Right ventricle myocardium superior (tissue), 1 donor: ENCODE measurements at regions not wholly inside any gene's neighbourhood (a gene's known extent, or its start where the extent isn't known, plus 50 kb on each side); places are given as distances from the start of the nearest gene placed in this dataset.
A peak's percentile ranks its signal among the peaks of the same experiment; 100 is the strongest.

Experiments
- ATAC-seq: fragments of 200-7000 bp; cut with Tn5 transposase; one replicate; pipeline ENCODE4 v1.9.1; 2020; ENCODE audit warnings: mild to moderate bottlenecking; ENCODE audit not compliant: poor library complexity
- DNase-seq: peaks from one replicate; pipeline ENCODE4 v3.0.0-alpha.2; 2020
- intact Hi-C: fragments of 100-400 bp; cut with DNase I; formaldehyde crosslinking; loops from one replicate; pipeline ENCODE4 v1.11.2; 2022
- donor health status: DM: no; HTN: yes; CAD: no; lungs with severe emphysema.

DNA sequence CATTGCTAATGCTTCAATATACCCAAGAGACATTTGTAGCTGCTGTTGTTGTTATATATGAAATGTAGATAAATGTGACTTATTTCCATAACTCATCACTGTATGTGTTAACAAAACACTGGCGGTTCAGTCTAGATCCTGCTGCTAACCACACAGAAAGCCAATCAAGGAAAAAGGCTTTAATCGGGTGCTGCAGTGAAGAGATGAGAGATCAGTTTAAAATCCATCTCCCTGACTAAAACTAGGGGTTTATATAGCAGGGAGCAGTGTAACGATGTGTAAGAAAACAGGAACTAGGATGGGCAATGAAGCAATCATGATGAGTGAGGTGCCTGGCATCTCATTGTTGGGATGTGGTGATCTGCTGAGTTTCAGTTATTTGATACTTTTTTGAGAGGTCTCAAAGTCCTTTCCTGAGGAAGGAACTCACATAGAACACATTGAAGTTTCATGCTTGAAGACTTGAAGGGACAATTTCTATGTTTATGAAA, 677.7 kb upstream of the CDH7 start:
- no peak for DNase-seq
- intact Hi-C loops: no loop called here
- ATAC-seq: no peak

DNA sequence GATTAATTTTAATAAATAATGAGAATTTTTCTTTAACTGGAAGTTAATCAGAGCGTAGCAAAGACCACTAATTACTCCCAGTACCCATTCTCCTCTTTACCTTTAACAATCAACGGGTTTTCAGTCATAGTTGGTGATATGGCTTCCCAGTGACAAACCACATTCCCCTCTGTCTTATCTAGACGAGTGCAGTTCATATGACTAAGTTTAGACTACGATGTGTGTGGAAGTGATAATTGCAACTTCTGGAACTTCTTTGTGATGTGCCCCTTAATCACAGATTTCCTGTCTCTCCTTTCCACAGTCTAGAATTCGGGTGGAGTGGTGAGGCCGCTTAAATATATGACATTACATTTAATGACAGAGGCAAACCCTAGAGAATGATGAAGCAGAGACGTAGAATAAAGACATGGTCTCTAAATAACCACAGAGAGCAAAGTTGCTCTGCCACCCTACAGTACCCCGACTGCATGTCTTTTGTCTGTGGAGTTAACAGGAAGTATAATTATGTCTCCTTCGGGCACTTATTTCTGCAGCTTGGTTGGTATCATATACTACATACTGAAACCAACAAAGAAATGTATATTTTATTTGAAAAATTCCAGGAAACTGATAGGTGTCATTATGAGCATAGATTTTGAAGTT, 693.3 kb upstream of the CDH7 start:
- no peak for DNase-seq
- ATAC-seq: peak; percentile 53
- intact Hi-C loops: no loop called here

DNA sequence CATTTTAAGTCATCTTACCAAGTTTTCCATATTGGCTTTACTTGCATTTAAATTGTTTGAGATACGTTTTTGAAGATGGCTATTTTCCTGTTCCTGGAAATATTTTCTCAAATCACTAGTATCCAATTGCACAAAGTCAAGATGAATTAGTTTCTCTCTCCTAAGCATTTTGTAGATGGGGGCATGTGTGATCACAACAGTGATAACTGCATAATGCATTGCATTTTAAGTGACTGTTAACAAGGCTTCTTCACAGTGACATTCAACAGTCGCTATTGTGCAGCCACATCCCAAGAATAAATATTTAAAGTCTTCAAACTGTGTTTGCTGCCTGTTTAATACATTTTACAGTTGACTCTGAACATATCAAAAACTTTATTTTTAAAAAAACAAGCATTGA, 694.2 kb upstream of the CDH7 start:
- ATAC-seq (peak; percentile 52), DNase-seq (no peak)
- intact Hi-C loops: no loop called here

DNA sequence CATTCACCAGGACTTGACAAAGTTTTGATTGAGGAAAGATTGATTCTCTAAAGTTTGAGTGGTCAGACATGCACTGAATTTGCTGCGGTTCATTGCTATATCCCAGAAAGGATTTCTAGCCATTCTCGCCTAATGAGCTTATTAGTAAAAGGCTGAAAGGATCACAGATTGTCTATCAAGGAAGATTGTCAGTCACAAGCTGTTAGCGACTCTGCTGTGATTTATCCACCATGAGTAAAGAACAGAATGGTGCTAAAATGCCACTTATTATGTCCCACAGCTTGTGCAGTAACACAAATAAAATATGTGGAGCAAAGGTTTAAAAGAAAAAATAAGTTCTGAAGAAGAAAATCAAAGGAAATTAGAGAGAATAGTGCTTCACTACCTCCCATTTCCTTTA, 701.2 kb upstream of the CDH7 start:
- ATAC-seq (no peak), DNase-seq (no peak)
- intact Hi-C loops: no loop called here

DNA sequence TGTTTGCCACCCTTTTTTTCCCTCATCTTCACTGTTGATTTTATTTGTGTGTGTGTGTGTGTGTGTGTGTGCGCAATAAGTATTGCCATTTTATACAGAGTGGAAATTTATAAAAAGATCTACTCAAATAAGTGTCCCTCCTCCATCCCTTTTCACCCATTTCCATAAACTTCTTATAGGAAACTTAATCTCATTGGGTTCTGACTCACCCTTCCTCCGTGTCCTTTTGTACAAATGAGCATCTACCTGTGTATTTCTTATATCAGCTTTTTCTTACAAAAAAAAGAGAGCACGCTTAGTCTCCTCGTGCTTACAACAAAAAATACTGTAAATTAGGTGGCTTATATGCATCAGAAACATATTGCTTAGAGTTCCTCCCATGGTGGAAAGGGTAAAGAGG, 711.2 kb upstream of the CDH7 start:
- no peak for ATAC-seq
- intact Hi-C loops: no loop called here
- no peak for DNase-seq

DNA sequence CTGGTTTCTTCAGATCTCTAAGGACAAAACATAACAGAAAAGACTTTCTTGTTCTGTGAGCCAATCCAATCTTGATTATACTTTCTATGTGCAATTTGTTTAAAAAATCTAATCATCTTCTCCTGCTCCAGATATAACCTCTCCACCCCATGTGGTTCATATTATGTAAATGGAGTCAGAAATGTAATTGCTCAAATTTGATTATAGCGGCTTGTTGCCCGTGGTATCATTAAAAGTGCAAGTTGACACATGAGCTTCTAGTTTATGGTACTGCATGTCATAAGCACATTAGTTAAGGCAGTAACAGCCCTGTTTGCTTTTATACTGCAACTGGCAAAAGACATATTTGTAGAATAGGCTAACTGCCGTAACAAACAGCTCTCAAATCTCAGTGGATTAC, 715.1 kb upstream of the CDH7 start:
- ATAC-seq: no peak
- DNase-seq: no peak
- intact Hi-C loops: no loop called here

DNA sequence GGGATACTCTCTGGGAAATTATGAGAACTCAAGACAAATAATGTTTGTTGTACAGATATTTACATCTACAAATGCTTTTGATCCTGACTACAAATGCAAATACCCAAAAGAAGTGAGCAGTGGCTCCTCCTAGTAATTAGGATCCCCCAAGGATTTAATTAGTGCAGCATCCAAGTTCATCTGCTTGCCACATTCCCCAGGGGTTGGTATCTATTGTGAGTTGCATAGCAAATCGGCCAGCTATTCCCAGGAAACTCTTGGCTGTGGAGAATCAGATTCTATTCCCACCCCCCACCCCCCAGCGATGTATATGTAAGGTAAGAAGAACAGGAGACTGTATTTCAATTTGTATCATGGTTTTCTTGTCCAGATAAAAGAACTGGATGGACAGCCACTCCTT, 725.1 kb upstream of the CDH7 start:
- intact Hi-C loops: no loop called here
- DNase-seq: no peak
- ATAC-seq: no peak

DNA sequence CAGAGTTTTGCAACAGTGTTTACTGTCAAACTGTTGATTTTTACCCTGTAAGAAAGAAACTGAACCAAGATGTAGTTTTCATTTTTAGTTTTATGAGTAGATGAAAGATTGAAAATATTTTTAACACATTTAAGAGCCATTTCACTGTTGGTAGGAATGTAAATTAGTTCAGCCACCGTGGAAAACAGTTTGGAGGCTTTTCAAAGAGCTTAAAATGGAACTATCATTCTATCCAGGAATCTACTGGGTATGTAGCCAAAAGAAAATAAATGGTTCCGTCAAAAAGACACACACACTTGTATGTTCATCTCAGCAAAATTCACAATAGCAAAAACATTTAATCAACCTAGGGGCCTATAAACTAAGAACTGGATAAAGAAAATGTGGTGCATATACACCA, 729.8 kb upstream of the CDH7 start:
- intact Hi-C loops: no loop called here
- ATAC-seq (no peak), DNase-seq (no peak)

DNA sequence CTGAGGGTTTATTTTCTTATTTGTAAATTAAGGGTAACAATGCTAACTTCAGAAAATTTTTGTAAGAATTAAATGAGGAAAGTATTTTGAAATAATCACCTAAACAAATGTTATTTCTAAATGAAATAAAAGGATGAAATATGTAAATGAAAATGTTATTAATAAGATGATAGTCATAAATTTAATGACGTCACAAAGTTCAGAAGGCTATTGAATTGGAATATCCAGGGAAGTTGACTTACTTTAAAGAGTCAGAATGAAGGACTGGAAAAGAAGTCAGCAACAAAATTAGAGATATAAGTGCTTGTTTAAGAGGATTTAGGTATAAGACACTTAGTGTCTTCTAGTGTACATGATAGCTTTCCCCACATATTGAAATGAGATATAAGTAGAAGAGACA, 732.6 kb upstream of the CDH7 start:
- no peak for DNase-seq
- no peak for ATAC-seq
- intact Hi-C loops: no loop called here

DNA sequence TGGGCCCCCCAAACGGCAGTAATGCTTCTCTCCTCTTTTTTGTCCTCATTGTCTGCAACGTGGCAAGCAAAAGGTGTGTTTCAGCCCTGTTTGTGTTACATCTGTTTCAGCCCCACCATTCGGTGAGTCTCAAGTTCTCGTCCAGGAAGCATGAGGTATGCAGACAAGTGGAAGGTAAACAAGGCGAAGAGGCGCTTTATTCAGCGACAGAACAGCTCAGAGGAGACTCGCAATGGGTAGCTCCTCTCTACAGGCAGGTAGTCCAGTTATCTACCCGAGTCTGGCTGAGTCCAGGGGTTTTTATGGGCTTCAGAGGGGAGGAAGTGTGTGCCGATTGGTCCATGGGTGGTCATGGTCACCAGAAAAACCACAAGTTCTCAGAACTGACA, 733.4 kb upstream of the CDH7 start:
- intact Hi-C loops: no loop called here
- ATAC-seq: no peak
- DNase-seq: no peak

DNA sequence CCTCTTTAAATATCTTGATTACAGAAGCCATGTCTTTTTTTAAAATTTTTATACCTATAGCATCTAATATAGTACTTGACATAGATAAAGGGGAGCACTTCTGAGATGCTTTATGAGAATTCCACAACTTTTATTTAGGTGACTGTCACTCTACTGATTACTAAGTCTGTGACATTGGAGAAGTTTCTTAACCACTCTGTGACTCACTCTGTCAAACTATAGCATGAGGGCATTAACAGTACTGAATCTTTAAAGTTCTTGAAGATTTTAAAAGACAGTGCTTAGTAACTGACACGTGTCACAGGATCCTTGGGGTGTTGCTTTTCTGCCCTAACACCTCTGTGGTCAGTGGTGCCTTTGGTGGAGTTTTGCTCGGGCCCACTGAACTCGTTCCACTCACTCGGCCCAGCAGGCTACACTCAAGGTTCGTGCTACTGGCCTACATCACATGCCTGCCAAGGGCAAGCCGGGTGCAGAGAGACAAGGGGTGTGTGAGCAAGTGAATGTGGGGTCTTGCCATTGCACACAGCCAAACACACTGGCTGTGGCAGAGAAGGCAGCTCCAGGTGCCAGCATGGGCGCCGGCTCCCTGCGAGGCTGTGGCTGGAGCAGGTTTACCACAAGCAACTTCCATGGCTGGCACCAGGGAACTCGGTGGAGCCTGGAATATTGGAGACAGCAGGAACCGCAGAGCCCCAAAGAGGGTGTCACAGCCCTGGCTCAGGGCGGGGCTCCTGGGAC, 734.0 kb upstream of the CDH7 start:
- intact Hi-C loops: no loop called here
- no peak for DNase-seq
- no peak for ATAC-seq

DNA sequence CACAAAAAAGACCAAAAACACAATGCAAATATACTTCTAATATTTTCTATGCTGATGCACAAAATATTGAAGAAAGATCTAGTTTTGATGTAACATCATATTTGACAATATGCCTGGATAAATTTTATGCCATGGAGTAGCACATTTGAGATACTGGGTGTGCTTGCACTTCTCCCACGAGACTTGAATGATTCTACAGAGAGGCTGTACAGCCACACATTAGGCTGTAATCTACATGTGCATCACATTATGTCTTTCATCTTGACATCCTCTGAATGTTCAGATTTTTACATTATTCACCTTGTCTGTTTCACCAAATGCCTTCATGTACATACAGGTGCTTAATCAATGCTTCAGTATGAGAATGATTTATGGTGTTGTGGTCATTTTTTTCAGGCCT, 756.4 kb upstream of the CDH7 start:
- DNase-seq (no peak), ATAC-seq (no peak)
- intact Hi-C loops: no loop called here

DNA sequence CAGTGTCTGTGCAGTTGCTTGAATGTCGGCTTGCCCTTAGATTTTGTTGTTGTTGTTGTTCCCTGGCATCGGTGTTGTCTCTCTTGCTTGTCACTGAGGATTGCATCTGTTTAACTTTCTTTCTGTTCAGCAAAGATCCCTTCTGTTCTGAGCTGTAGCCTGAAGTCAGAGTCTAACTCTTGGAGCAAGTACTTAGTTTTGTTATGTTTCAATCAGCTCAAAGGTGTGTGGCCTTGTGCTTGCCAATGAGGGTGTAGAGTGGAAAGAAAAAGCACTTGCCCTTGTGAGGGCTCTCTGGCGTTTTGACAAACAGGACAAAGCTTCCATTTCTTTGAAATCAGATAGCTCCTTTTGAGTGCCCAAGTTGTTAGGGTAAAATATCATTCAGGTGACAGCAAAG, 757.1 kb upstream of the CDH7 start:
- intact Hi-C loops: no loop called here
- ATAC-seq (peak; percentile 56), DNase-seq (no peak)

DNA sequence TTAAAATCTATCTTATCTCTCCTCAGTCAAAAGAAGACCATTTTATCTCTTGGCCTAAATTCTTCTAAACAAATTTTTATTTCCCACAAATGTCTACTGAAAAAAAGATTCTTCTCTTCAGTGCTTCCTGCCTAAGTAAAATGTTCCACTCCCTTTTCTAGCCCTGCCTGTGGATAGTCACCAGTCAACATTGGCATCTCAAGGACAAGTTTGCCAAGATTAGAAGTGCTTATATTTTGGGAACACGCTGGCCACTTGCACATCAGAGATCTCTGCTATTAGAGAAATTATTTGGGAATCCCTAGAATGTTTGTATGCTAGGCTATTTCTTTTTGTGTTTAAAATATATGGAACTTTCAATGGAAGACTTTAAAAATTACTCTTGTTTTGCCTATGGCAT, 758.2 kb upstream of the CDH7 start:
- no peak for DNase-seq
- ATAC-seq: peak; percentile 91
- intact Hi-C loops: no loop called here

DNA sequence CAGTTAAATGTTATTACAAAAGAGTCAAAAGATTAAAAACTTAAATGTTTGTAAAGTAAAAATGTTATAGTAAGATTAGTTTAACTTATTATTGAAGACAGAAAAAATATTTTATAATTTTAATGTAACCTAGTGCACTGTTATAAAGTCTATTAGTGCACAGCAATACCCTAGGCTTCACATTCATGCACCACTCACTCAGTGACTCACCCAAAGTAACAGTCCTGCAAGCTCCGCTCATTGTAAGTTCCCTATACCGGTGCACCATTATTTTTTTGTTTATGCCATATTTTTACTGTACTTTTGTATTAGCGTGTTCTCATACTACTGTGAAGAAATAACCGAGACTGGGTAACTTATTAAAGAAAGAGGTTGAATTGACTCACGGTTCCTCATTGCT, 759.7 kb upstream of the CDH7 start:
- intact Hi-C loops: no loop called here
- ATAC-seq (peak; percentile 70), DNase-seq (no peak)

DNA sequence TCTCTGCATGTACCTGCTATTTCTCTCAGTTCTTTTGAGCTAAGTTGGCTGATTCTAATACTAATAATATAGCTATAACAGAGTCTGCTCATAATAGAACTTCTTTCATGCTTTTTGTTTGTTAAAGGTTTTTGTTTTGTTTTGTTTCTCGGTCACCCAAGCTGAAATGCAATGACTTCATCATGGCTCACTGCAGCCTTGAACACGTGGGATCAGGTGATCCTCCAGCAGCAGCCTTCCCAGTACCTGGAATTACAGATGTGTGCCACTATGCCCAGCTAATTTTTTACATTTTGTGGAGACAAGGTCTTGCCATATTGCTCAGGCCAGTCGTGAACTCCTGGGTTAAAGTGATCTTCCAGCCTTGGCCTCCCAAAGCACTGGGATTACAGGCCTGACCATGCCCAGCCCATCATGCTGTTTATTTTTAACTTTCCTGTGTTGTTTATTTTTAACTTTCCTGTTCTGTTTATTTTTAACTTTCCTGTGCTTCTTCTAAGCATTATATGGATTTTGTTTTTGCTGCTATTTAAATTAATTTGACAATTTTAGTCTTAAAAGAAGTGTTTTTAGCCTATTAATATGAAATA, 763.8 kb upstream of the CDH7 start:
- peak; percentile 53 for ATAC-seq
- DNase-seq: no peak
- intact Hi-C loops: no loop called here

DNA sequence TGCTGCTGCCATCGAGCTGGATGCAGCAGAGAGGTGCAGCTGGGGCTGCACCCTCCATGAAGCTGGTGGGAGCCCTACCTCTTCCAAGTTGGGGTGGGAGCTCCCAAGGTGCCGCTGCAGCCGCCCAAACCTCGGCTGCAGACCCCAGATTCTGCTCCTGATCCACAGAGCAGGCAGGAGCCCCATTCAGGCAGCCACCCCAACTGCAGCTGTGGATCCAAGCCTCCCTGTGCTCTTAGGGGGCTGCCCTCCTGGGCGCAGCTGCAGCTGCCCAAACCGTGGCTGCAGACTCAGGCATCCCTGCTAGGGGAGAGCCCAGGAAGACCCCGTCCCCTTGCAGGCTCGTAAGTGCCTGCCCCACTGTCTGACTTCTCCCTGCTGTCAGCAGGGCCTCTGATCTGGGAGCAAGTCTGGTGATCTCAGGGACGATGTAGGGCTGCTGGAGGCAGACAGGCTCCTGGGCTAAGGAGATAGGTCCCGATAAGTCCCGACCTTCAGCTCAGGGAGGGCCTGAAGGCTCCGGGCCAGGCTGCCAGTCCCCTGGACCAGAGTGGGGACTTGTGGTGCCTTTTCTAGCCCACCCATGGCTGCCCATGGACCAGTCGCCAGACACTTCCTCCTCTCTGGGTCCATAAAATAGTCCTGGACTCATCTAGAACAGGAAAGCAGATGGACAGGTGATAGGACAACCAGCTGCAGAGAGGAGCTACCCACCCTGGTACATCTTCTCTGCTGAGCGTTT, 767.1 kb upstream of the CDH7 start:
- ATAC-seq (no peak), DNase-seq (no peak)
- intact Hi-C loops: no loop called here

DNA sequence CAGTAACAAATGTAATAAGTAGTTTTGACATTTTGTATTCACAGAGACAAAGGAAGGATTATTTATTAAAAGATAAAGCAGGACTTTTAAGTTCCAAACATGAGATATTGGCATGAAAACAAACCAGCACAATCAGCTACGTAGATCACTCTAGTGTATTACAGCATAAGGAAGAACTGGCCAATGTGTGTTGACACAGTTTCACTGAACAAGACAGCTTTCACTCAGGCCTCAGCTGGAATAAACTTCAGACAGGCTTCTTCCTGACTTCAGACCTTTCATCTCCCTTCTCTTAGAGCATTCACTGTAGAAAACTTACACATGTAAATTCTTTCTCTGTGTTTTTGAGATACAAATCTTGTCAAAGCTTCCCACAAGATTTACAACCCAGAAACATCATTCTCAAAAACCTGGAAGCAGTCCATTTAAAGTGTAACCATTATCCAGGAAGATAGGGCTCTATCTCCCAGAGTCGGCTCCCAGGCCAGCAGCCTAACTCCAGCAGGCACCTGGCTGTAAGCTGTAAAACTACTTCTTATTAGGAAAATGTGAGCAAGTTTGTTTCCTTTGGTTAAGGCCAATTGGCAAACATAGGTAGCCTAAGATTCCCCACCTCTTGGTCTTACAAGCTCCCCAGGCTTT, 768.3 kb upstream of the CDH7 start:
- ATAC-seq (peak; percentile 52), DNase-seq (no peak)
- intact Hi-C loops: no loop called here

DNA sequence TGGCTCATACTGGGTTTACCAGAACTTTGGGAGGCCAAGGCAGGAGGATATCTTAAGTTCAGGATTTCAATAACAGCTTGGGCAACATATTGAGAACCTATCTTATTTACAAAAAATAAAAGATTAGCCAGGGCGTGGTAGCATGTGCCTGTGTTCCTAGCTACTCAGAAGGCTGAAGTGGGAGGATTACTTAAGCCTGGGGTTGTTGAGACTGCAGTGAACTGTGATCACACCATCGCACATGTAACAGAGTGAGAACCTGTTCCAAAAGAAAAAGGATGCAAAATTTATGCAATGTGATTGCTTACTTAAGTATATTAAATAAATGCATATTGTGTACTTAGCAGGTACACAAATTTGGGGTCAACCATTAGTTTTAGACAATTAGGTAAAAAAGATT, 768.9 kb upstream of the CDH7 start:
- peak; percentile 32 for ATAC-seq

More for the DNA sequence above, 768.9 kb upstream of the CDH7 start:
- no peak for DNase-seq
- intact Hi-C loops: no loop called here
